GM12864 (cell line): ENCODE measurements at regions not wholly inside any gene's neighbourhood (a gene's known extent, or its start where the extent isn't known, plus 50 kb on each side); places are given as distances from the start of the nearest gene placed in this dataset.

Experiments
- DNase-seq: peaks from one replicate; pipeline ENCODE4 v3.0.0-alpha.2; 2011; ENCODE audit warnings: low read depth
- H3K4me3 ChIP-seq: 2 replicates; pipeline ENCODE4 v1.5.1; 2011; ENCODE audit warnings: mild to moderate bottlenecking, low read depth, low read length, control low read depth
- TF ChIP-seq, protein P1 (sequence below): IDR thresholded peaks from 2 replicates; pipeline ENCODE4 v1.5.1; 2011; ENCODE audit warnings: low read depth, mild to moderate bottlenecking, moderate library complexity, low read length, control low read depth, inconsistent platforms; ENCODE audit errors: missing control alignments

DNA sequence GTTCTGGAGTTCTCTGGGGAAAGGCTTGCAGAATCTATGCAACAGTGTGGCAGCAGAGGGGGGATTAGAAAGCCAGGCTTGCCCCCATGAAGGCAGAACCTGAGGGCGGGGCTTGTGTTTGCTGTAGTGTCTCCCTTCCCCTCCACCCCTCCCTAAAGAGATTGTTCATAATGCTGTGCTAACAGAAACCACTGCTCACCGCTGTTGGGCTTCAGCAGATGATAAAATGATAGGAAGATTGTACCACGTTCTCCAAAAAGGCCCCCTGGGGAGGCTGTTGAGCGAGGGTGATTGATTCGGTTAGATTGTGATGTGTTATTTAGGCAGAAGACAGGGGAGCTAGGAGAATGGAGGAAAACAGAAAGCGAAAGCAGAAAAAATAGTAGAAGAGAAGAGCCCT lies 215.2 kb upstream of the NCAM1 start:
- TF ChIP-seq, protein P1, sequence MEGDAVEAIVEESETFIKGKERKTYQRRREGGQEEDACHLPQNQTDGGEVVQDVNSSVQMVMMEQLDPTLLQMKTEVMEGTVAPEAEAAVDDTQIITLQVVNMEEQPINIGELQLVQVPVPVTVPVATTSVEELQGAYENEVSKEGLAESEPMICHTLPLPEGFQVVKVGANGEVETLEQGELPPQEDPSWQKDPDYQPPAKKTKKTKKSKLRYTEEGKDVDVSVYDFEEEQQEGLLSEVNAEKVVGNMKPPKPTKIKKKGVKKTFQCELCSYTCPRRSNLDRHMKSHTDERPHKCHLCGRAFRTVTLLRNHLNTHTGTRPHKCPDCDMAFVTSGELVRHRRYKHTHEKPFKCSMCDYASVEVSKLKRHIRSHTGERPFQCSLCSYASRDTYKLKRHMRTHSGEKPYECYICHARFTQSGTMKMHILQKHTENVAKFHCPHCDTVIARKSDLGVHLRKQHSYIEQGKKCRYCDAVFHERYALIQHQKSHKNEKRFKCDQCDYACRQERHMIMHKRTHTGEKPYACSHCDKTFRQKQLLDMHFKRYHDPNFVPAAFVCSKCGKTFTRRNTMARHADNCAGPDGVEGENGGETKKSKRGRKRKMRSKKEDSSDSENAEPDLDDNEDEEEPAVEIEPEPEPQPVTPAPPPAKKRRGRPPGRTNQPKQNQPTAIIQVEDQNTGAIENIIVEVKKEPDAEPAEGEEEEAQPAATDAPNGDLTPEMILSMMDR: no peak
- H3K4me3 ChIP-seq: peak overlapping the region; percentile 13; the same call in 1 of the 2 replicates
- no peak for DNase-seq

DNA sequence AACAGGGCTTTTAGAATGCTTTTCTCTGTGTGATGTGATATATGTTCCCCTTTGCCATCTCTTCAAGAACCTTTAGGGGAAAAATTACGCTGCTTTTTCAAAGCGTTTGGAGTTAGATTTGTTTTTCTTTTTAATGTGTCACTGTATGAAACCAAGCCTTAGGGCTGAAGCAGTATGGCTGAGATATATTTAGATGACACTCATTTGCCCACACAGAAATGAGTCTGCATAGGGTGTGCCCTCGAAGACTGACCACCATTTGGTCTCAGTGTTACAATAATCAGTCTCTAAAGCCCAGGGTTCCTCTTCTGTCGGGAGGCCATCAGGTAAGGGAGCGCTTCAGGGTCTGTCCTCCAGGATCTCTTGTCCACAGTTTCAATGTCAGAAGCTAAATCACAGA lies 213.0 kb upstream of the NCAM1 start:
- TF ChIP-seq, protein P1: no peak
- H3K4me3 ChIP-seq: no peak overlapping the region

DNA sequence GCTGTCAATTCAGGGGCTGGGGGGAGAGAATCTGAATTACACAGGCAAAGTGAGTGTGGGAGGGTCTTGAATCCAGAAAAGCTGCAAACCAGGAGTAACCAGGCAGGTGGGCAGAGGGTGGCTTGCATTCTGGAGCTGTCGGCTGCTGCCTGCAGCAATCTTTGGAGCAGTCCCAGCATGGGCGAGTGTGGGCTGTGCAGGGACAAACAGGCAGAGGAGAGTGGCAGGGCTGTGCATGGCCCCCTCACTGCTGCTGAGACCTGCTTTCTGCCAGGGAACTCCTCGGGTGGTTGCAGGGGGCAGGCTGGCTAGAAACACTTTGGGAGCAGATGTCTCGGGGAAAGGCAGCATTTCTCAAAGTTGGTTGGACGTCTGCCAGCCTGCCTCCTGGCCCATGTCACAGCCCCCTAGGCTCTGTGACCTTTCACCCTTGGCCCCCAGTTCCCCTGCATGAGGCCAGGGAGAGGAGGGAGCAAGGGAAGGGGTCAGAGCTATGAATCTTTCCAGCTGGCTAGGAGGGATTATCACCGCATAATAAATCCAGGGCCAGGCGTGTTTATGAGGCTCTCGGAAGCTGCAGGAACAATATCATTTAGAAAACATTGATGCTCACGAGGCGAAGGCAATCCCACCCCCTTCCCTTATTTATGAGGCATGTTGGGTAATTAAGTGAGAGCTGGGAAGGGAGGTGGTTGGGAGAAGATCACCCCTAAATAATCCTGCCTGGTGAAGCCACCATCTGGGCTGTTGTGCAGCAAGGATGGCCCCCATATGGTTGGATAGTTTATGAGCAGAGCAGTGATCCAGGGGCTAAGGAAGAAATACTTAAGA lies 212.3 kb upstream of the NCAM1 start:
- no peak for DNase-seq
- no peak overlapping the region for H3K4me3 ChIP-seq
- TF ChIP-seq, protein P1: no peak

More for the DNA sequence above, 213.0 kb upstream of the NCAM1 start:
- no peak for DNase-seq

DNA sequence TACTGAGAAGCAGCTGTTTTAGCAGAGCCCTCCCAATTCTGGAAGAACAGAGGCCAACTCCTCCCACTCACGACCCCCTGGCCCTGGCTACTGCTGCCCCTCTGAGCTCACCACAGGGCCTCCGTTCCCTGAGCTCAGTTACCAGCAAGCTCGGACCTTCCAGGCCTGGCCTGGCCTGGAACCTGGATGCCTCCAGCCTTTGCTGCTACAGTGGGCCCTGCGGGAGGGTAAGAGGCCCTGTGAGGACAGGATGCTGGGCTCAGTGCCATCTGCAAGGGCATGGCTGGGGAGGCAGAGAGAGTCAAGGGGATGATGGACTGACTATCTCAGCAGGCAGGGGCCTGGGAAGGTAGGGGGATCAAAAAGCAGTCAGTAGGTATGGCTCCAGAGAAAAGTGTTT lies 209.9 kb upstream of the NCAM1 start:
- TF ChIP-seq, protein P1: no peak
- H3K4me3 ChIP-seq: no peak overlapping the region
- no peak for DNase-seq

DNA sequence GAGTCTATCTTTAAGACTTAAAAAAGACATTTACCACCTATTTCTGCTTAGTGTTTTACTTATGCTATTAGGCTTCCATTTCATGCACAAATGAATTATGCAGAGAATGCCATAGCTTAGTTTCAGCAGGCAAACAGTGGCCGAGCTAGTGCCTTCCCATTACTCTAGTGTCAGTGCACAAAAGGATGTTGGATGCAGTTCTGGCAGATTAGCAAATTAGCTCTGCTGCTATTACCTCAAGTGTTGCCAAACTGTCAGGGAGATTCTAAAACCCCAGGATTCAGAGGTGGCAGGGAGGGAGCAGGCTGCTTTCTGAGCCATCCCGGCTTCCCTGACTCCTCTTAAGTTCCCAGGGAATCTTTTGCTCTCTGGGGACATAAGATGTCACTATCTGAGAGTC lies 209.4 kb upstream of the NCAM1 start:
- H3K4me3 ChIP-seq: no peak overlapping the region
- no peak for DNase-seq
- TF ChIP-seq, protein P1: no peak

DNA sequence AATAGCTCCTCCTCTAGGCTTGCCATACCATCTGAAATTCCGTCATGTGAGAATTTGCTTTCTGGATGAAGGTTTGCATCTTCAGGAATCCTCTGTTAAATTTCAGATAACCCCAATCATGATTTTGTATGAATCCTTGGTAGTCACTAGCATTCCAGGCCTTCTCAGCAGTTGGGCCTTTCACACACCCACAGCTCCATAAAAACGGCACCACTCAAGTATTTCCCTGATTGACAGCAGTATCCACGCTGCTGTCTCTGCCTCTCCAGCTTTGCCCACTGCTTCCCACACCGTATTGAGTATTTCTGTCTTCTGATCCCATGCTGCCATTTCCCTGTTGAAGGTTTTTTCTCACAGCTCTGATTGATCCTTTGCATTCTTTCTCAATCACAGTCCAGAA lies 208.7 kb upstream of the NCAM1 start:
- TF ChIP-seq, protein P1: no peak
- DNase-seq: no peak
- H3K4me3 ChIP-seq: no peak overlapping the region

DNA sequence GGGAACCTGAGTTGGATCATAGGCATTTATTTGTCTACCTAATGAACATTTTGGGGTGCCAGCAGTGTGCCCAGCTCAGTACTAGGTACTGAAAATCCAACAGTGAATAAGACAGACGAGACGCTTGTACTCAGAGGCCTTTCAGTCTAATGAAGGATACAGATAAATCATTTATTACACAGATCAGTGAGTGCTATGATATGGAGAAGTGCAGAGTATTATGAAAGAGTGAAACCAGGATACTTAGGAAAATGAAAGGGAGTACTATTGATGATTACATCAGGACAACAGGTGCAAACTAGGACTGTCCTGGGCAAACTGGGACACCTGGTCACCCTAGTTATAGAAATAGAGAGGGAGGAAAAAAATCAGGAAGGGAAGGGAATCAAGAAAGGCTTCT lies 207.5 kb upstream of the NCAM1 start:
- DNase-seq: no peak
- H3K4me3 ChIP-seq: no peak overlapping the region
- TF ChIP-seq, protein P1: no peak
